H9 (cell line): ENCODE measurements at regions not wholly inside any gene's neighbourhood (a gene's known extent, or its start where the extent isn't known, plus 50 kb on each side); places are given as distances from the start of the nearest gene placed in this dataset.

Experiments
- DNase-seq: peaks from one replicate; pipeline ENCODE4 v3.0.0-alpha.2; 2017
- H2AFZ ChIP-seq: one replicate; pipeline ENCODE4 v1.6.1; 2013; ENCODE audit warnings: mild to moderate bottlenecking, low read length, control low read depth, moderate library complexity
- H2AK5ac ChIP-seq: 2 replicates; pipeline ENCODE4 v1.6.1; 2013; ENCODE audit warnings: low read length, control low read depth, mixed read lengths; ENCODE audit not compliant: insufficient read length
- H2BK120ac ChIP-seq: one replicate; pipeline ENCODE4 v1.6.1; 2013; ENCODE audit warnings: low read depth, mild to moderate bottlenecking, low read length, control low read depth, inconsistent platforms; ENCODE audit not compliant: poor library complexity, severe bottlenecking
- H2BK12ac ChIP-seq: 2 replicates; pipeline ENCODE4 v1.6.1; 2013; ENCODE audit warnings: low read length, control low read depth, mixed read lengths, low read depth; ENCODE audit not compliant: insufficient read length
- H2BK15ac ChIP-seq: 2 replicates; pipeline ENCODE4 v1.6.1; 2013; ENCODE audit warnings: low read depth, low read length, control low read depth
- H2BK20ac ChIP-seq: one replicate; pipeline ENCODE4 v1.6.1; 2013; ENCODE audit warnings: low read depth, mild to moderate bottlenecking, low read length, control low read depth, inconsistent platforms; ENCODE audit not compliant: poor library complexity, severe bottlenecking
- H2BK5ac ChIP-seq: 2 replicates; pipeline ENCODE4 v1.6.1; 2013; ENCODE audit warnings: low read length, control low read depth, mixed read lengths; ENCODE audit not compliant: insufficient read length
- H3K14ac ChIP-seq: 2 replicates; pipeline ENCODE4 v1.6.1; 2013; ENCODE audit warnings: low read length, control low read depth; ENCODE audit not compliant: insufficient read depth
- H3K18ac ChIP-seq: 2 replicates; pipeline ENCODE4 v1.6.1; 2013; ENCODE audit warnings: low read depth, mild to moderate bottlenecking, mixed read lengths, low read length, control low read depth; ENCODE audit not compliant: insufficient read length
- H3K23ac ChIP-seq: 2 replicates; pipeline ENCODE4 v1.6.1; 2013; ENCODE audit warnings: low read length, control low read depth, mixed read lengths, low read depth; ENCODE audit not compliant: insufficient read length
- H3K23me2 ChIP-seq: 2 replicates; pipeline ENCODE4 v1.6.1; 2013; ENCODE audit warnings: low read depth, mild to moderate bottlenecking, mixed read lengths, low read length, control low read depth; ENCODE audit not compliant: insufficient read length, poor library complexity, severe bottlenecking
- H3K27ac ChIP-seq: 2 replicates; pipeline ENCODE4 v1.5.1; 2013; ENCODE audit warnings: low read length, control low read depth, mixed read lengths, low read depth; ENCODE audit not compliant: insufficient read length
- H3K27me3 ChIP-seq: 2 replicates; pipeline ENCODE4 v1.6.1; 2013; ENCODE audit warnings: low read length, control low read depth, inconsistent platforms; ENCODE audit not compliant: insufficient read depth
- H3K4ac ChIP-seq: 2 replicates; pipeline ENCODE4 v1.6.1; 2013; ENCODE audit warnings: low read depth, mild to moderate bottlenecking, control low read depth, inconsistent platforms, low read length, moderate library complexity
- H3K4me1 ChIP-seq: 2 replicates; pipeline ENCODE4 v1.6.1; 2013; ENCODE audit warnings: low read length, control low read depth, inconsistent platforms; ENCODE audit not compliant: insufficient read depth
- H3K4me2 ChIP-seq: 2 replicates; pipeline ENCODE4 v1.6.1; 2013; ENCODE audit warnings: low read length, control low read depth, mixed read lengths; ENCODE audit not compliant: insufficient read length, insufficient read depth
- H3K56ac ChIP-seq: 2 replicates; pipeline ENCODE4 v1.6.1; 2013; ENCODE audit warnings: low read depth, mild to moderate bottlenecking, mixed read lengths, low read length, control low read depth; ENCODE audit not compliant: insufficient read length
- H3K79me1 ChIP-seq: 2 replicates; pipeline ENCODE4 v1.6.1; 2013; ENCODE audit warnings: low read depth, mild to moderate bottlenecking, moderate library complexity, low read length, control low read depth, inconsistent platforms; ENCODE audit not compliant: insufficient read depth, poor library complexity, severe bottlenecking
- H3K79me2 ChIP-seq: 2 replicates; pipeline ENCODE4 v1.6.1; 2013; ENCODE audit warnings: low read length, control low read depth, inconsistent platforms; ENCODE audit not compliant: insufficient read depth
- H3K9ac ChIP-seq: 2 replicates; pipeline ENCODE4 v1.6.1; 2013; ENCODE audit warnings: low read length, control low read depth, mixed read lengths; ENCODE audit not compliant: insufficient read length; ENCODE audit errors: extremely low read depth
- H3K9me3 ChIP-seq: one replicate; pipeline ENCODE4 v1.6.1; 2013; ENCODE audit warnings: low read depth, low read length, inconsistent platforms; ENCODE audit not compliant: control insufficient read depth
- H3T11ph ChIP-seq: one replicate; pipeline ENCODE4 v1.6.1; 2013; ENCODE audit warnings: mild to moderate bottlenecking, low read length, control low read depth, inconsistent platforms
- H4K20me1 ChIP-seq: one replicate; pipeline ENCODE4 v1.6.1; 2013; ENCODE audit not compliant: control insufficient read depth, insufficient read length, insufficient read depth
- H4K5ac ChIP-seq: 2 replicates; pipeline ENCODE4 v1.6.1; 2013; ENCODE audit warnings: low read depth, mild to moderate bottlenecking, mixed read lengths, low read length, control low read depth; ENCODE audit not compliant: insufficient read length
- H4K8ac ChIP-seq: replicated peaks from 2 replicates; pipeline ENCODE4 v1.6.1; 2013; ENCODE audit warnings: low read length, control low read depth, mixed read lengths, low read depth; ENCODE audit not compliant: insufficient read length
- H4K91ac ChIP-seq: 2 replicates; pipeline ENCODE4 v1.6.1; 2013; ENCODE audit warnings: low read depth, mild to moderate bottlenecking, moderate library complexity, mixed read lengths, low read length, control low read depth; ENCODE audit not compliant: insufficient read length
- H3K27ac Mint-ChIP-seq, 3 experiments: 2 replicates in 2 of 3; 3 replicates in 1 of 3; pipeline ENCODE4 v1.8.0; 2020 to 2021; ENCODE audit warnings: mixed read lengths in 3 of 3, mild to moderate bottlenecking in 1 of 3, moderate library complexity in 1 of 3
- H3K27me3 Mint-ChIP-seq: 2 replicates; pipeline ENCODE4 v1.8.0; 2021; ENCODE audit warnings: low read depth, mild to moderate bottlenecking, moderate library complexity, mixed read lengths
- H3K36me3 Mint-ChIP-seq, 3 experiments: 2 replicates in 2 of 3; 3 replicates in 1 of 3; pipeline ENCODE4 v1.8.0; 2020 to 2021; ENCODE audit warnings: low read depth in 3 of 3, mixed read lengths in 3 of 3; ENCODE audit not compliant: insufficient read depth in 1 of 3
- H3K4me1 Mint-ChIP-seq, 2 experiments: 2 replicates each; pipeline ENCODE4 v1.8.0; 2020; ENCODE audit warnings: mixed read lengths in 2 of 2
- H3K4me3 Mint-ChIP-seq, 2 experiments: 2 replicates in 1 of 2; 3 replicates in 1 of 2; pipeline ENCODE4 v1.8.0; 2020 to 2021; ENCODE audit warnings: mild to moderate bottlenecking in 2 of 2, mixed read lengths in 2 of 2, moderate library complexity in 1 of 2
- H3K9me3 Mint-ChIP-seq, 2 experiments: 2 replicates in 1 of 2; 3 replicates in 1 of 2; pipeline ENCODE4 v1.8.0; 2020; ENCODE audit warnings: mild to moderate bottlenecking in 2 of 2, mixed read lengths in 2 of 2, moderate library complexity in 1 of 2
- CTCF ChIP-seq: fragments of 200-600 bp; sonication (generic); conservative IDR thresholded peaks from 3 replicates; pipeline ENCODE4 v1.8.0; 2021; ENCODE audit warnings: antibody characterized with exemption, mild to moderate bottlenecking
- WGBS: extraction: QIAGEN DNeasy Blood & Tissue Kit; methylation state at CpG from one replicate; pipeline ENCODE4 v1.1.7; 2013; ENCODE audit warnings: missing lambda C conversion rate, low lambda C conversion rate, mixed read lengths; ENCODE audit not compliant: insufficient read length; ENCODE audit errors: extremely low coverage; 5-methylcytosine and 5-hydroxymethylcytosine counted together

GRCh38 chr19:30151081-30151480, 209.0 kb downstream of the URI1 start:
- Histone ChIP-seq H3K79me1 (no peaks in the 10 kb centered on the region), H3K27me3 (no peaks in the 10 kb centered on the region)

More at GRCh38 chr19:30151081-30151480, 209.0 kb downstream of the URI1 start:
- no peaks in the 10 kb centered on the region for H4K20me1 ChIP-seq
- no peak overlapping the region for H2BK15ac ChIP-seq
- no peak overlapping the region for H4K5ac ChIP-seq
- H3T11ph ChIP-seq, result no peak overlapping the region
- Mint-ChIP-seq H3K4me3 (no peak overlapping the region), H3K4me1 (peaks cover 4 to 12% of the 10 kb centered on the region in 2 experiments; a peak in 3 of 4 replicates), H3K36me3 (no peaks in the 10 kb centered on the region), H3K27me3 (no peaks in the 10 kb centered on the region; the same call in 1 of the 2 replicates), H3K9me3 (no peaks in the 10 kb centered on the region), H3K27ac (no peak overlapping the region)
- TF ChIP-seq CTCF, result no peak
- no peaks in the 10 kb centered on the region for H3K79me2 ChIP-seq
- H3K56ac ChIP-seq, result no peak overlapping the region
- no peaks in the 10 kb centered on the region for H3K9me3 ChIP-seq
- no peak overlapping the region for H4K91ac ChIP-seq
- no peak overlapping the region for H4K8ac ChIP-seq
- no peak overlapping the region for H2BK12ac ChIP-seq
- no CpG with 5 or more reads among the region's 6 CpGs for WGBS
- H3K18ac ChIP-seq, result no peak overlapping the region
- no peak overlapping the region for H3K14ac ChIP-seq
- no peaks in the 10 kb centered on the region for H3K4me1 ChIP-seq
- no peak overlapping the region for H3K4ac ChIP-seq
- DNase-seq, result no peak
- no peak overlapping the region for H2BK120ac ChIP-seq
- no peak overlapping the region for H3K23ac ChIP-seq
- H3K27ac ChIP-seq, result no peak overlapping the region
- H2AFZ ChIP-seq, result no peak overlapping the region
- no peak overlapping the region for H3K4me2 ChIP-seq
- H3K23me2 ChIP-seq, result no peaks in the 10 kb centered on the region
- H3K9ac ChIP-seq, result no peak overlapping the region
- no peak overlapping the region for H2BK20ac ChIP-seq
- no peak overlapping the region for H2BK5ac ChIP-seq
- H2AK5ac ChIP-seq, result no peak overlapping the region
